Brain microvascular endothelial cell (primary cell): ENCODE measurements at regions not wholly inside any gene's neighbourhood (a gene's known extent, or its start where the extent isn't known, plus 50 kb on each side); places are given as distances from the start of the nearest gene placed in this dataset.

Source experiments
- DNase-seq: peaks from one replicate; pipeline ENCODE4 v3.0.0-alpha.2; 2020
- H3K27ac ChIP-seq: fragments of 250-450 bp; sonication (Bioruptor Pico); 2 replicates; pipeline ENCODE4 v1.5.1; 2020; ENCODE audit warnings: mild to moderate bottlenecking, moderate library complexity
- H3K27me3 ChIP-seq: fragments of 250-450 bp; sonication (Bioruptor Pico); replicated peaks from 2 replicates; pipeline ENCODE4 v1.5.1; 2020; ENCODE audit warnings: mild to moderate bottlenecking
- H3K36me3 ChIP-seq: fragments of 250-450 bp; sonication (Bioruptor Pico); replicated peaks from 2 replicates; pipeline ENCODE4 v1.5.1; 2020; ENCODE audit warnings: mild to moderate bottlenecking
- H3K4me3 ChIP-seq: 2 replicates; pipeline ENCODE4 v1.5.1; 2011; ENCODE audit warnings: low read depth, mild to moderate bottlenecking, control low read depth, low read length, moderate library complexity
- in situ Hi-C: cut with HindIII; loops from 2 replicates; pipeline ENCODE4 v1.10.0; 2017; ENCODE audit warnings: low sequenced_read_pairs, low pct_ligation_motif_present
- TF ChIP-seq, protein P1 (sequence below): IDR thresholded peaks from 2 replicates; pipeline ENCODE4 v1.5.1; 2011; ENCODE audit warnings: low read depth, mild to moderate bottlenecking, moderate library complexity, low read length, control low read depth, inconsistent platforms; ENCODE audit errors: missing control alignments

DNA sequence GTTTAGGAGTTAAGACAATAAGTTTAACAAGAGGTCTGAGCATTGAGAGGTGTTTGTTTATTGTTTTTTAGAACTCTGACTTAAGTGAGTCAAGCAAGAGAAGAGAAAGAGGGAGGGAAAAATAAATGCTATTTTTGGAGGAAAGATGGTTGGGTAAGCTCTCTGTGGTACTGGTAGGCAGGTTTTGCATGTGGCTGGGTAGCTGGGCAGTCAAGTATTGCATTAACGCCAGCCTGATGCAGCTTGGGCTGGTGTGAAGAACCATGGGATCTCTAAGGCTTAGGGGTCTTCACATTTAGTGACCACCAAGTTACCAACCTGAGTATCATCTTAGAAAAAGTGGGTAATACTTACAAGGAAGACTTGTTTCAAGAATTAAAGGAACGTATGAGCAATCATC is 534.5 kb upstream of the SEMA6D start:
- H3K27ac ChIP-seq, result no peak overlapping the region

DNA sequence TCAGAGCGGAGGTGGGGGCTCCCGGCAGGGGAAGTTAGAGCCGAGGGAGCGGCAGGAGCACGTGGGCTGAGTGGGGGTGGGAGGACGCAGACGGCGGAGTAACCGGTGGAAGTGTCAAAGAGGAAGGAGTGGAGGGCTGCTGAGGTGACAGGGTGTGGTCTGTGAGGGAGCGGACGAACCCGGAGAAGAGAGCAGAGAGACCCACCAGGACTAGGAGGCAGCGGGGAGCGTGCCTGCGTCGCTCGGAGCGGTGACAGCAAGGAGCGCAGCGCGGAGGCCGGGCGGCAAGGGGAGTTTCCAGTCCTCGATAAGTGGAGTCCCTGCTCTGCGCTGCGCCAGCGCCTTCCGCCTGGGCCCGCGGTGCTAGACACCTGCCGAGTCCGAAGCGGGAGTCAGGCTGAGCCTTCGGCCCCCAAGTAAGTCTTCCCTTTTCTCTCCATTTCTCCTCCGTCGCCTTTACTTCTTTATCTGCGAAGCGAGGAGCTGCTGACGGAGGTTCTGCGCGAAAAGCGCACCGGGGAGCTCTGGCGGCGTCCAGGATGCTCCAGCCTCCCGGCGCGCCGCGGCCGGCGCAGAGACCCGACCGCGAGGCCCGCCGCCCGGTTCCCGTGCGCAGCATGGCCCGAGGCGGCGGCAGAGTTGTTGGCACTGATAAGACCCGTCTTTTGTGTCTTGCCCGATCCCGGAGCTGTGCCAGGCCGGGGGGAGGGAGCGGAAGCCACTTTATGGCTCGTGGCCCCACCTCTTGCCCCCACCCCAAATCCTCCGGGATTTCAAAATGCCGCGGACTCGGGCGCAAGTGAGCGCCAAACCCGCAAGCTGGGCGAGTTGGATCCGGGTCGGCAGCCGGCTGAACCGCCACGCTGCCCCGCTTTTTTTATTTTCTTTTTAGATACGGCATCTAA is 533.0 kb upstream of the SEMA6D start:
- peak; percentile 12 for DNase-seq
- Histone ChIP-seq H3K36me3 (no peaks in the 10 kb centered on the region), H3K4me3 (peak overlapping the region; percentile 58), H3K27me3 (no peaks in the 10 kb centered on the region), H3K27ac (no peak overlapping the region)
- TF ChIP-seq, protein P1, sequence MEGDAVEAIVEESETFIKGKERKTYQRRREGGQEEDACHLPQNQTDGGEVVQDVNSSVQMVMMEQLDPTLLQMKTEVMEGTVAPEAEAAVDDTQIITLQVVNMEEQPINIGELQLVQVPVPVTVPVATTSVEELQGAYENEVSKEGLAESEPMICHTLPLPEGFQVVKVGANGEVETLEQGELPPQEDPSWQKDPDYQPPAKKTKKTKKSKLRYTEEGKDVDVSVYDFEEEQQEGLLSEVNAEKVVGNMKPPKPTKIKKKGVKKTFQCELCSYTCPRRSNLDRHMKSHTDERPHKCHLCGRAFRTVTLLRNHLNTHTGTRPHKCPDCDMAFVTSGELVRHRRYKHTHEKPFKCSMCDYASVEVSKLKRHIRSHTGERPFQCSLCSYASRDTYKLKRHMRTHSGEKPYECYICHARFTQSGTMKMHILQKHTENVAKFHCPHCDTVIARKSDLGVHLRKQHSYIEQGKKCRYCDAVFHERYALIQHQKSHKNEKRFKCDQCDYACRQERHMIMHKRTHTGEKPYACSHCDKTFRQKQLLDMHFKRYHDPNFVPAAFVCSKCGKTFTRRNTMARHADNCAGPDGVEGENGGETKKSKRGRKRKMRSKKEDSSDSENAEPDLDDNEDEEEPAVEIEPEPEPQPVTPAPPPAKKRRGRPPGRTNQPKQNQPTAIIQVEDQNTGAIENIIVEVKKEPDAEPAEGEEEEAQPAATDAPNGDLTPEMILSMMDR, result no peak
- in situ Hi-C loops, result no loop called here

More for the DNA sequence above, 534.5 kb upstream of the SEMA6D start:
- Histone ChIP-seq H3K4me3 (no peak overlapping the region), H3K27me3 (no peaks in the 10 kb centered on the region), H3K36me3 (no peaks in the 10 kb centered on the region)
- DNase-seq, result no peak
- in situ Hi-C loops, result no loop called here
- TF ChIP-seq, protein P1, result no peak

DNA sequence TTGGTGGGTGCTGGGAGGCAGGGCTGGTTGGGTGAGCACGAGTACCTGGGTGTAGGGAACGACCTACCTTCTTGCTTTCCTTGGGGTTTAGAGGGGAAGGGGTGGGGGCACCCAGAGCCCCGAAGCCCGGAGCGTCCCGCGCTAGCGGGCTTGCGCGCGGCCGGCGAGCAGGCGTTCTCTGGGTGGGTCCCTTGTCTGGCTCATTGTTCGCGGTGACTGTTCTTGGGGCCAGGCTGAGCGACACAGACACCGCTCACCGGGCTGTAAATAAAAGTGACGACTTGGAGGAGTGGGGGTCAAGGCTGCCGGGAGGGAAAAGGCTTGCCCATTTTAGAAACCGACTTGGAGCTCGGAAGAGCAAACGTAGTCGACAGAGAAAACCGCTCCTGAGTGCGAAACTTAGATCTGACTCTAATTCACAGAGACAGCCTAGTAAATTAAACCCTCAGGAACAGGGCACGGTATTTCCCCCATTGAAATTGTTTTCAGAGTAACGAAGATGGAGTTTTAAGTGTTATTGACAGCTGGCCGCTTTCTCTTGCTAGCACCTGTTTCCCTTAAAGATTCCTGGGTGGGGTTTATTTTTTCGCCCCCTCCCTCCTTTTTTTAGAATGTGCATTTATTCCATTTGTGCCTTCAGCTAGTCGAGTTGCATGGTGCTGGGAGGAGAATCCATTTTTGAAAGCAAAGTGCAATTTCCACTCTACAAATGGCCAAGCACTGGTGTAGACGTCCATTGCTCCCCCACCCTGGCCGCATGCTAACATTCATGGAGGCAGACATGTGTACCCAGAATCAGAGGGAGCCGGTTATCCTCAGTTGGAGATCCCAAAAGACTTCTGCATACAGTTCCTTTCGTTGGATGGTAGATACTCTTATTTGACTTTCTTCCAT is 532.1 kb upstream of the SEMA6D start:
- H3K27ac ChIP-seq, result no peak overlapping the region
- no peaks in the 10 kb centered on the region for H3K27me3 ChIP-seq
- peak overlapping the region; percentile 58 for H3K4me3 ChIP-seq
- TF ChIP-seq, protein P1, result no peak
- H3K36me3 ChIP-seq, result no peaks in the 10 kb centered on the region
- no peak for DNase-seq
- in situ Hi-C loops, result no loop called here

GRCh38 chr15:47186075-47186474 is 531.2 kb upstream of the SEMA6D start:
- TF ChIP-seq, protein P1, result no peak
- no peak overlapping the region for H3K27ac ChIP-seq
- in situ Hi-C loops, result no loop called here
- no peaks in the 10 kb centered on the region for H3K36me3 ChIP-seq
- no peak overlapping the region for H3K4me3 ChIP-seq
- no peak for DNase-seq
- H3K27me3 ChIP-seq, result no peaks in the 10 kb centered on the region

GRCh38 chr15:47188758-47189507 is 528.4 kb upstream of the SEMA6D start:
- no peak overlapping the region for H3K4me3 ChIP-seq
- in situ Hi-C loops, result no loop called here
- H3K36me3 ChIP-seq, result no peaks in the 10 kb centered on the region
- TF ChIP-seq, protein P1, result no peak
- DNase-seq, result no peak
- H3K27ac ChIP-seq, result no peak overlapping the region
- no peaks in the 10 kb centered on the region for H3K27me3 ChIP-seq
